T-helper 17 cell (primary cell): ENCODE measurements at regions not wholly inside any gene's neighbourhood (a gene's known extent, or its start where the extent isn't known, plus 50 kb on each side); places are given as distances from the start of the nearest gene placed in this dataset.

ENCODE experiments used
- ATAC-seq: fragments of 150-1000 bp; cut with Tn5 transposase; 2 replicates; pipeline ENCODE4 v1.10.0; 2021; ENCODE audit warnings: mild to moderate bottlenecking, moderate library complexity
- DNase-seq, 3 donors: peaks; one replicate each; pipeline versions ENCODE4 v3.0.0 to v3.0.0-alpha.2; 2020 to 2021
- H3K9me3 ChIP-seq: one replicate; pipeline ENCODE4 v1.7.0; 2013; ENCODE audit warnings: low read length, mild to moderate bottlenecking; ENCODE audit not compliant: control insufficient read depth, poor library complexity, severe bottlenecking
- H3K27ac Mint-ChIP-seq: one replicate; pipeline ENCODE4 v1.8.0; 2022; ENCODE audit warnings: mild to moderate bottlenecking, moderate library complexity, mixed read lengths
- H3K27me3 Mint-ChIP-seq: one replicate; pipeline ENCODE4 v1.8.0; 2022; ENCODE audit warnings: mixed read lengths
- H3K36me3 Mint-ChIP-seq: one replicate; pipeline ENCODE4 v1.8.0; 2022; ENCODE audit warnings: low read depth, mixed read lengths
- H3K4me1 Mint-ChIP-seq: one replicate; pipeline ENCODE4 v1.8.0; 2022; ENCODE audit warnings: mild to moderate bottlenecking, mixed read lengths
- H3K4me3 Mint-ChIP-seq: one replicate; pipeline ENCODE4 v1.8.0; 2022; ENCODE audit warnings: mild to moderate bottlenecking, moderate library complexity, mixed read lengths

- no peak overlapping the region for H3K27ac Mint-ChIP-seq
- H3K4me3 Mint-ChIP-seq: no peak overlapping the region
These were observed 54.9 kb downstream of the NKX2-1 start for GRCh38 chr14:36465178-36465577.

GRCh38 chr14:36462890-36463289 is 57.1 kb downstream of the NKX2-1 start:
- H3K9me3 ChIP-seq: no peaks in the 10 kb centered on the region
- no peak for ATAC-seq
- no peak overlapping the region for H3K4me3 Mint-ChIP-seq
- H3K36me3 Mint-ChIP-seq: no peaks in the 10 kb centered on the region
- no peaks in the 10 kb centered on the region for H3K4me1 Mint-ChIP-seq
- no peak for DNase-seq
- H3K27me3 Mint-ChIP-seq: peaks cover 34% of the 10 kb centered on the region
- no peak overlapping the region for H3K27ac Mint-ChIP-seq

More at GRCh38 chr14:36465178-36465577, 54.9 kb downstream of the NKX2-1 start:
- no peaks in the 10 kb centered on the region for H3K36me3 Mint-ChIP-seq
- no peaks in the 10 kb centered on the region for H3K4me1 Mint-ChIP-seq
- ATAC-seq: no peak
- no peak for DNase-seq
- no peaks in the 10 kb centered on the region for H3K9me3 ChIP-seq
- peaks cover 28% of the 10 kb centered on the region for H3K27me3 Mint-ChIP-seq

GRCh38 chr14:36455241-36455627 is 64.8 kb downstream of the NKX2-1 start:
- ATAC-seq (no peak), DNase-seq (no peak)
- Mint-ChIP-seq H3K27ac (no peak overlapping the region), H3K4me1 (no peaks in the 10 kb centered on the region), H3K36me3 (no peaks in the 10 kb centered on the region), H3K4me3 (no peak overlapping the region), H3K27me3 (peaks cover 12% of the 10 kb centered on the region)
- H3K9me3 ChIP-seq: no peaks in the 10 kb centered on the region

GRCh38 chr14:36454599-36455240 is 65.3 kb downstream of the NKX2-1 start:
- no peak overlapping the region for H3K27ac Mint-ChIP-seq
- no peak for DNase-seq
- peaks cover 9% of the 10 kb centered on the region for H3K27me3 Mint-ChIP-seq
- no peak overlapping the region for H3K4me3 Mint-ChIP-seq
- no peaks in the 10 kb centered on the region for H3K4me1 Mint-ChIP-seq
- no peaks in the 10 kb centered on the region for H3K9me3 ChIP-seq
- ATAC-seq: no peak
- no peaks in the 10 kb centered on the region for H3K36me3 Mint-ChIP-seq

- no peak for ATAC-seq
These were observed 67.2 kb downstream of the NKX2-1 start for GRCh38 chr14:36452860-36453259.

GRCh38 chr14:36451310-36452065 is 68.5 kb downstream of the NKX2-1 start:
- Mint-ChIP-seq H3K4me3 (no peak overlapping the region), H3K27ac (no peak overlapping the region), H3K27me3 (peaks cover 11% of the 10 kb centered on the region), H3K36me3 (no peaks in the 10 kb centered on the region), H3K4me1 (no peaks in the 10 kb centered on the region)
- no peak for DNase-seq
- no peak for ATAC-seq
- no peaks in the 10 kb centered on the region for H3K9me3 ChIP-seq

More at GRCh38 chr14:36452860-36453259, 67.2 kb downstream of the NKX2-1 start:
- no peak overlapping the region for H3K27ac Mint-ChIP-seq
- H3K36me3 Mint-ChIP-seq: no peaks in the 10 kb centered on the region
- no peaks in the 10 kb centered on the region for H3K9me3 ChIP-seq
- no peak overlapping the region for H3K4me3 Mint-ChIP-seq
- H3K27me3 Mint-ChIP-seq: peaks cover 10% of the 10 kb centered on the region
- no peak for DNase-seq
- H3K4me1 Mint-ChIP-seq: no peaks in the 10 kb centered on the region

- H3K9me3 ChIP-seq: no peaks in the 10 kb centered on the region
- H3K4me1 Mint-ChIP-seq: no peaks in the 10 kb centered on the region
- DNase-seq: no peak
- no peaks in the 10 kb centered on the region for H3K36me3 Mint-ChIP-seq
- H3K27me3 Mint-ChIP-seq: peaks cover 21% of the 10 kb centered on the region
- no peak overlapping the region for H3K27ac Mint-ChIP-seq
- ATAC-seq: no peak
- H3K4me3 Mint-ChIP-seq: no peak overlapping the region
These were observed 69.5 kb downstream of the NKX2-1 start for GRCh38 chr14:36450550-36450949.

GRCh38 chr14:36449903-36450302 is 70.1 kb downstream of the NKX2-1 start:
- no peaks in the 10 kb centered on the region for H3K4me1 Mint-ChIP-seq
- no peaks in the 10 kb centered on the region for H3K36me3 Mint-ChIP-seq
- peaks cover 22% of the 10 kb centered on the region for H3K27me3 Mint-ChIP-seq
- no peak overlapping the region for H3K4me3 Mint-ChIP-seq
- DNase-seq (no peak), ATAC-seq (no peak)
- H3K9me3 ChIP-seq: no peaks in the 10 kb centered on the region
- H3K27ac Mint-ChIP-seq: no peak overlapping the region

GRCh38 chr14:36443374-36443773 is 76.7 kb downstream of the NKX2-1 start:
- Mint-ChIP-seq H3K4me3 (no peak overlapping the region), H3K27me3 (peaks cover 22% of the 10 kb centered on the region), H3K27ac (no peak overlapping the region), H3K4me1 (no peaks in the 10 kb centered on the region), H3K36me3 (no peaks in the 10 kb centered on the region)
- ATAC-seq (no peak), DNase-seq (no peak)
- H3K9me3 ChIP-seq: no peaks in the 10 kb centered on the region

- Mint-ChIP-seq H3K4me1 (no peaks in the 10 kb centered on the region), H3K36me3 (no peaks in the 10 kb centered on the region)
These were observed 77.2 kb downstream of the NKX2-1 start for GRCh38 chr14:36442824-36443241.

GRCh38 chr14:36441283-36441682 is 78.7 kb downstream of the NKX2-1 start:
- H3K9me3 ChIP-seq: no peaks in the 10 kb centered on the region
- DNase-seq: no peak
- H3K27ac Mint-ChIP-seq: no peak overlapping the region
- ATAC-seq: no peak
- H3K27me3 Mint-ChIP-seq: peaks cover 28% of the 10 kb centered on the region
- no peaks in the 10 kb centered on the region for H3K36me3 Mint-ChIP-seq
- H3K4me1 Mint-ChIP-seq: no peaks in the 10 kb centered on the region
- no peak overlapping the region for H3K4me3 Mint-ChIP-seq

More at GRCh38 chr14:36442824-36443241, 77.2 kb downstream of the NKX2-1 start:
- no peak overlapping the region for H3K27ac Mint-ChIP-seq
- ATAC-seq (no peak), DNase-seq (no peak)
- no peaks in the 10 kb centered on the region for H3K9me3 ChIP-seq
- H3K27me3 Mint-ChIP-seq: peaks cover 28% of the 10 kb centered on the region
- no peak overlapping the region for H3K4me3 Mint-ChIP-seq

GRCh38 chr14:36439766-36440165 is 80.3 kb downstream of the NKX2-1 start:
- Mint-ChIP-seq H3K4me3 (no peak overlapping the region), H3K27me3 (peaks cover 20% of the 10 kb centered on the region), H3K36me3 (no peaks in the 10 kb centered on the region), H3K27ac (no peak overlapping the region), H3K4me1 (no peaks in the 10 kb centered on the region)
- no peaks in the 10 kb centered on the region for H3K9me3 ChIP-seq
- DNase-seq: no peak
- ATAC-seq: no peak

- no peaks in the 10 kb centered on the region for H3K9me3 ChIP-seq
- Mint-ChIP-seq H3K36me3 (no peaks in the 10 kb centered on the region), H3K27me3 (peaks cover 18% of the 10 kb centered on the region), H3K4me1 (no peaks in the 10 kb centered on the region), H3K4me3 (no peak overlapping the region), H3K27ac (no peak overlapping the region)
- no peak for ATAC-seq
- no peak for DNase-seq
These were observed 81.1 kb downstream of the NKX2-1 start for GRCh38 chr14:36438883-36439282.

GRCh38 chr14:36430662-36431084 is 89.4 kb downstream of the NKX2-1 start:
- ATAC-seq (no peak), DNase-seq (no peak)
- Mint-ChIP-seq H3K4me1 (no peaks in the 10 kb centered on the region), H3K36me3 (no peaks in the 10 kb centered on the region), H3K4me3 (no peak overlapping the region), H3K27me3 (peaks cover 4% of the 10 kb centered on the region), H3K27ac (no peak overlapping the region)
- H3K9me3 ChIP-seq: no peaks in the 10 kb centered on the region
